MG63 (cell line): ENCODE measurements at regions not wholly inside any gene's neighbourhood (a gene's known extent, or its start where the extent isn't known, plus 50 kb on each side); places are given as distances from the start of the nearest gene placed in this dataset.

Experiments used
- DNase-seq: peaks from one replicate; pipeline ENCODE4 v3.0.0-alpha.2; 2020
- H3K27me3 ChIP-seq: fragments of 250-450 bp; sonication (Bioruptor Pico); 2 replicates; pipeline ENCODE4 v1.5.1; 2020; ENCODE audit warnings: mild to moderate bottlenecking, moderate library complexity
- H3K36me3 ChIP-seq: fragments of 250-450 bp; sonication (Bioruptor Pico); 2 replicates; pipeline ENCODE4 v1.5.1; 2020; ENCODE audit warnings: mild to moderate bottlenecking, moderate library complexity
- H3K4me3 ChIP-seq: fragments of 250-450 bp; sonication (Bioruptor Pico); 2 replicates; pipeline ENCODE4 v1.5.1; 2020; ENCODE audit warnings: mild to moderate bottlenecking, moderate library complexity
- H3K9me3 ChIP-seq: fragments of 250-450 bp; sonication (Bioruptor Pico); 2 replicates; pipeline ENCODE4 v1.5.1; 2020; ENCODE audit warnings: mild to moderate bottlenecking, moderate library complexity

DNA sequence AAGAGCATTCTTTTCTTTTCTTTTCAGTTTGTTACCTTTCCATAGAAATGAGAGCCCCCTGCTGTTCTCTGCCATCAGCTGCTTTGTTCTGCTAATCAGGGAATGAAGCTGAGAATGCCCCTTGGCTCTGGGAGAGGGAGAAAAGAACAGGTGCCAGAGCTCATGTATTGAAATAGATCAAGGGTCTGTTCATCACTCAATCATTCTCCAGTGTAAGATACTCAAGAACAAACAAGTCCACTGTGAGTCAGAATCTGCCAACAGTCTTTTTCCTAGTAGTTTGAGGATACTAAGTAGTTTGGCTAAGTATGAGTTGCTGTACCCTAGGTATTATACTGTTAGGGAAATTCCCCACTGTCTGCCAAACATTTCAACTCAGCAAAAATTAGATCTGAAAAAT, 144.3 kb downstream of the RTL3 start:
- Histone ChIP-seq H3K27me3 (no peaks in the 10 kb centered on the region), H3K9me3 (no peaks in the 10 kb centered on the region), H3K36me3 (no peaks in the 10 kb centered on the region), H3K4me3 (no peak overlapping the region)
- DNase-seq = no peak

DNA sequence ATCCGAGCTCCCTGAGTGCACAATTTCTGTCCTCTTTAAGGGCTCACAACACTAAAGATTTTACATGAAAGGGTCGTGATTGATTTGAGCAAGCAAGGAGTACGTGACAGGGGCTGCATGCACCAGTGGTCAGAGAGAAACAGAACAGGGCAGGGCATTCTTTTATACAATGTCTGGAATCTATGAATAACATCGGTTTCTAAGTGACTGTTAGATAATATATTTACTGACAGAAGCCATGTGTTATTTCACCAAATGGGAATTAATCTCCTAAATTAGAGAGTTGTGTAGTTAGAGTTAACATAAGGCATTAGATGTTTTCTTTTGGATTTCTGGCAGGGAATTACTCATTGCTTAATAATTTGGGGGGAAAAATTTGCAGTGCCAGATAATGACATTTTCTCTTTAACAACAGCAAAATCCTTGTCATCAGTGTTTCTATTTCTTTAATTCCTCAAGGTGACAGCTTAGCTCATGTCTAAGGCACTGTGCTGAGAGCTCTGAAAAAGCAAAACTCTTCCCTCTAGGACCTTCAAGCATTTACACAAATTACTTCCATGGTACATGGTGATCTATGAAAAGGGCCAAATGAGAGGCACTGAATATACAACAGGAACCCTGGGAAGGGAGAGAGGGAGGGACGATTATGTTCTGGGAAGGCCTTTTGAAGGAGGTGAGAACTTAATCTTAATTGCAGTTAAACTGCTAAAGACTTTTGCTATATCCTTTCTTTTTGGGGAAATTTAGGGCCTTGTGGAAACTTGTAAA, 145.0 kb downstream of the RTL3 start:
- H3K9me3 ChIP-seq = no peaks in the 10 kb centered on the region
- H3K27me3 ChIP-seq = no peaks in the 10 kb centered on the region
- H3K4me3 ChIP-seq = no peak overlapping the region
- no peaks in the 10 kb centered on the region for H3K36me3 ChIP-seq
- no peak for DNase-seq

- H3K9me3 ChIP-seq = no peaks in the 10 kb centered on the region
- no peak for DNase-seq
- H3K4me3 ChIP-seq = no peak overlapping the region
Measured at GRCh38 chrX:78506248-78506647, 152.9 kb downstream of the RTL3 start.

GRCh38 chrX:78496483-78496882, 162.6 kb downstream of the RTL3 start:
- no peak overlapping the region for H3K4me3 ChIP-seq
- no peaks in the 10 kb centered on the region for H3K27me3 ChIP-seq
- H3K36me3 ChIP-seq = no peaks in the 10 kb centered on the region
- no peak for DNase-seq
- H3K9me3 ChIP-seq = no peaks in the 10 kb centered on the region

More at GRCh38 chrX:78506248-78506647, 152.9 kb downstream of the RTL3 start:
- Histone ChIP-seq H3K27me3 (no peaks in the 10 kb centered on the region), H3K36me3 (no peaks in the 10 kb centered on the region)

DNA sequence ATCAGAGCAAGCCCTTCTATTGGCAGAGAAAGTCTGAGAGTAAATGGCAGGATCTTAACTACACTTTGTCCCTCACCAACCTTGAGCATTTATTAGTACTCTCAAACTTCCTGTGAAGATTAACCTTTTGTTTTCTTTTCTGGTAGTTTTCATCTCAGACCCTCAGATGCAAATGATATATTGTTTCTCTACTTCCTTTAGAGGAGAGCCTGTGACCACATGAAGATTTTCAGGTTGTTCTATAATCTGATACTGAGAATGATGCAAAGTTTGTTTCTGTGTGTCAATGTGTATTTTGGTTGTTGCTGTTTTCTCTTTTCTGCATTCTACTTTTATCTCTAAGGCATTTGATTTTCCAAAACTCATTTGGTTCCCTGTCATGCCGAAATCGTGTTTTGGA, 165.8 kb upstream of the CYSLTR1 start:
- no peaks in the 10 kb centered on the region for H3K9me3 ChIP-seq
- no peak overlapping the region for H3K4me3 ChIP-seq
- no peaks in the 10 kb centered on the region for H3K27me3 ChIP-seq
- no peaks in the 10 kb centered on the region for H3K36me3 ChIP-seq
- DNase-seq = no peak

GRCh38 chrX:78476701-78477100, 149.3 kb upstream of the CYSLTR1 start:
- no peaks in the 10 kb centered on the region for H3K27me3 ChIP-seq
- H3K4me3 ChIP-seq = no peak overlapping the region
- DNase-seq = no peak
- H3K36me3 ChIP-seq = no peaks in the 10 kb centered on the region
- no peaks in the 10 kb centered on the region for H3K9me3 ChIP-seq

DNA sequence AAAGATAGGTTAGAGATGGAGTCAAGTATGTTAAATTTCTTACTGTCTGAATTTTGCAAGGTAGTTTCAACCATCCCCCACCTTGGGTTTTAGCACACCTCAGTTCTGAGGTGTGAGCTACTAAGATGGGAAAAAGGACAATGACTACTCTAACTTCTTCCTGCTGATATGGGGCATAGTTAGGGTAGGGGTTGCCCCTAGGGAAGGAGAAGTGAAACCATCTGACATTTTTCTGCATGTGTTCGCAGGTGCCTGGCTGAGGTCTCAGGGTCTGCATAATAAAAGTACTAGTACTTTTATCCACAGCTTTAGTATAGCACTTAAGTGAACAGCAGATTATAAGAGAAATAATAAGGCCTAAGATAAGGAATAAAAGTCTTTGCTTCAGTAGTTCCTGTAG, 129.5 kb upstream of the CYSLTR1 start:
- Histone ChIP-seq H3K27me3 (no peaks in the 10 kb centered on the region), H3K36me3 (no peaks in the 10 kb centered on the region), H3K4me3 (no peak overlapping the region), H3K9me3 (no peaks in the 10 kb centered on the region)
- no peak for DNase-seq

DNA sequence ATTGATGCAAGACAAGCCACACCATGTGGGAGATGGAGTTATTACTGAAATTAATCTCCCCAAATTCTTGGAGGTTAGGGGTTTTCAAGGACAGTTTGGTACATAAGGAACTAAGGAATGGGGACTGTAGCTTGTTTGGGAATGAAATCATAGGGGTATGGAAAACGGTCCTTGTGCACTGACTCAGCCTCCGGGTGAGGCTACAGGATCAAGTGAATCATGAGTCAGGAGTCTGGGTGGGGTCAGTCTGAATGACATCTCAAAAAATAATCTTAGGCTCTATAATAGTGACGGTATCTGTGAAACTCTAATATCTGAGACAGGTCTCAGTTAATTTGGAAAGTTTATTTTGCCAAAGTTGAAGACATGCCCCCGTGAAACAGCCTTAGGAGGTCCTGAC, 128.5 kb upstream of the CYSLTR1 start:
- DNase-seq = peak; percentile 28
- H3K4me3 ChIP-seq = no peak overlapping the region
- H3K36me3 ChIP-seq = no peaks in the 10 kb centered on the region
- no peaks in the 10 kb centered on the region for H3K9me3 ChIP-seq
- H3K27me3 ChIP-seq = no peaks in the 10 kb centered on the region

GRCh38 chrX:78452356-78452755, 124.9 kb upstream of the CYSLTR1 start:
- H3K36me3 ChIP-seq = no peaks in the 10 kb centered on the region
- H3K27me3 ChIP-seq = no peaks in the 10 kb centered on the region
- DNase-seq = no peak
- H3K4me3 ChIP-seq = no peak overlapping the region
- no peaks in the 10 kb centered on the region for H3K9me3 ChIP-seq

GRCh38 chrX:78437621-78438020, 110.2 kb upstream of the CYSLTR1 start:
- no peaks in the 10 kb centered on the region for H3K9me3 ChIP-seq
- no peak for DNase-seq
- H3K4me3 ChIP-seq = no peak overlapping the region
- H3K27me3 ChIP-seq = no peaks in the 10 kb centered on the region
- H3K36me3 ChIP-seq = no peaks in the 10 kb centered on the region

DNA sequence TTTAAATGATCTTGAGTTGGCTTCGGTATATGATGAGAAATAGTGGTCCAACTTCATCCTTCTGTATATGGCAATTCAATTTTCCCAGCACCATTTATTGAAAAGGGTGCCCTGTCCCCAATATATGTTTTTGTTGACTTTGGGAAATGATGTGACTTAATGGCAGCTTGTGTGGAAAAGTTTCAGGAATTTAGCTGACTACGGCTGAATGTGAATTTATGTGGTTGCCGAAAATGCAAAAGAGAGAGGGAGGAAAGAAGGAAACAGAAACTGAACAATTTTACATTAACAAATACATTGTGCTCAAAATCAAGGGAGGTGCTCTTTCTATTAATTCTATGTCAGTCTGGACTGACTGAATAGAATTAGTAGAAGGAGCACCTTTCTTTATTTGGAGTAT, 101.8 kb upstream of the CYSLTR1 start:
- DNase-seq = no peak
- no peaks in the 10 kb centered on the region for H3K36me3 ChIP-seq
- H3K9me3 ChIP-seq = no peaks in the 10 kb centered on the region
- no peaks in the 10 kb centered on the region for H3K27me3 ChIP-seq
- H3K4me3 ChIP-seq = no peak overlapping the region

- no peak overlapping the region for H3K4me3 ChIP-seq
- no peaks in the 10 kb centered on the region for H3K9me3 ChIP-seq
- no peak for DNase-seq
- H3K27me3 ChIP-seq = no peaks in the 10 kb centered on the region
- H3K36me3 ChIP-seq = no peaks in the 10 kb centered on the region
Measured at GRCh38 chrX:78388663-78389062, 61.3 kb upstream of the CYSLTR1 start.

DNA sequence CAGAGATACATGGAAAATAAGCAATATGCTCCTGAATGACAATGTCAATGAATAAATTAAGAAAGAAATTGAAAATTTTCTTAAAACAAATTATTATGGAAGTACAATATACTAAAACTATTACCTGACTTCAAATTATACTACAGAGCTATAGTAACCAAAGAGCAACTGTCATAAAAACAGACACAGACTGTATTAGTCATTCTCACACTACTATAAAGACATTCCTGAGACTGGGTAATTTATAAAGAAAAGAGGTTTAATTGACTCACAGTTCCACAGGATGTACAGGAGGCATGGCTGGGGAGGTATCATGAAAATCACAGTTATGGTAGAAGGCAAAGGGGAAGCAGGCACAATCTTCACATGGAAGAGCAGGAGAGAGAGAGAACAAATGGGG, 60.0 kb upstream of the CYSLTR1 start:
- no peak overlapping the region for H3K4me3 ChIP-seq
- DNase-seq = no peak
- H3K36me3 ChIP-seq = no peaks in the 10 kb centered on the region
- H3K9me3 ChIP-seq = no peaks in the 10 kb centered on the region
- H3K27me3 ChIP-seq = no peaks in the 10 kb centered on the region

DNA sequence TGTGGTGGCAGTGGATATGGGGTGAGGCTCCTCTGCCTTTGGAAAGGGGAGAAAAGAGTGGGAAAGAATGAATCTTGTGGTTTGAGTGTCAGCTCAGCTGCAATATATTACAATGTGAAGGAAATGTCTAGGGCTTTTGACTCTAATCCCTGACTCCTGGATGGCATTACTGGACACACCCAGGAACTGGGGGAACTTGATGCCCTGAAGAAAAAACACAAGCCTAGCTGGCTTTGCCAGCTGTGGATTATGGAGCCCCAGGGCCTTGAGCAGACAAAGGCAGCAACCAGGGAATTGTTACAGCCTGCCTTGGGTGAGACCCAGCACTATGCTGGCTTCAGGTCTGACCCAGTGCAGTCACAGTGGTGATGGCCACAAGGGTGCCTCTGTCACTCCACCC, 57.1 kb upstream of the CYSLTR1 start:
- Histone ChIP-seq H3K4me3 (no peak overlapping the region), H3K27me3 (no peaks in the 10 kb centered on the region), H3K36me3 (no peaks in the 10 kb centered on the region), H3K9me3 (no peaks in the 10 kb centered on the region)
- no peak for DNase-seq

GRCh38 chrX:78383594-78383993, 56.2 kb upstream of the CYSLTR1 start:
- Histone ChIP-seq H3K27me3 (no peaks in the 10 kb centered on the region), H3K4me3 (no peak overlapping the region), H3K36me3 (no peaks in the 10 kb centered on the region), H3K9me3 (no peaks in the 10 kb centered on the region)
- no peak for DNase-seq

DNA sequence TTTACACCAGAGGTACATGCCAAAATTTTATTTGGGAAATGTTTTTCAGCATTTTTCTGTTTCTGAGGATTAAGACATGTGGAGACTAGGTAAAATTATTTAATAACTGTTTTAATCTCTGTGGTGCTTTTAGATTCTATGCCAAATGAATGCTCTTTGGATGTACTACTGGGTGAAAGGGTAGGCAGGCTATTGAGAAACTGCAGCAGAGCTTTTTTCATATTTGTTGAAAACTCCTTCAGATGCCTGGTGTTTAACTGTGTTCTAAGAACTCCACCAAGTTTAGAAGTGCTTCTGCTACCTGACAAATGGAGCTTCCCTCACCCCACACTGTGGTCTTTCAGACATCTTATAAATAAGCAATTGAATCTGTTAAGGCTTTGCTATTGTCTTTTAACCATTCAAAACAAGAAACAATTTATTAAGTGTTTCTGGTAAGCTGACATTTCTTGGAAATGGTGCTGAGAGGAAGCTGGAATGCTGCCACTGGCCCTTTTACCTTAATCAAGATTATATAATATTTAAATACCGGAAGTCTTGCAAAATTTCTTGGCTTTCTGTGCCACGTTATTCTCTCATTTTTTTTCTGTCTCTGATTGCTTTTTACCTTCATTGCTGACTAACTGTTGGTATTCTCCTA, 51.2 kb upstream of the CYSLTR1 start:
- H3K36me3 ChIP-seq = no peaks in the 10 kb centered on the region
- H3K27me3 ChIP-seq = no peaks in the 10 kb centered on the region
- H3K4me3 ChIP-seq = no peak overlapping the region
- no peak for DNase-seq
- no peaks in the 10 kb centered on the region for H3K9me3 ChIP-seq
